Lung (tissue), 11 donors: ENCODE measurements at regions not wholly inside any gene's neighbourhood (a gene's known extent, or its start where the extent isn't known, plus 50 kb on each side); places are given as distances from the start of the nearest gene placed in this dataset.

Experiments
- ATAC-seq: fragments of 200-7000 bp; cut with Tn5 transposase; one replicate; pipeline ENCODE4 v1.9.1; 2020; ENCODE audit warnings: moderate number of reproducible peaks; ENCODE audit not compliant: insufficient read depth, low FRiP score
- DNase-seq, 3 donors: peaks; one replicate each; pipeline ENCODE4 v3.0.0-alpha.2; 2013 to 2017
- H3K27ac ChIP-seq, 2 donors: one replicate each; pipeline ENCODE4 v1.5.1; 2013; ENCODE audit warnings: mild to moderate bottlenecking in 2 of 2, moderate library complexity in 2 of 2, control low read depth in 1 of 2, inconsistent platforms in 1 of 2, low read depth in 1 of 2, low read length in 1 of 2
- H3K27me3 ChIP-seq, 3 donors: one replicate each; pipeline ENCODE4 v1.5.1; 2013; ENCODE audit warnings: low read length in 2 of 3; ENCODE audit not compliant: control insufficient read depth in 3 of 3, insufficient read depth in 3 of 3
- H3K36me3 ChIP-seq, 4 donors: one replicate each; pipeline ENCODE4 v1.5.1; 2013; ENCODE audit warnings: low read length in 4 of 4, mild to moderate bottlenecking in 1 of 4, moderate library complexity in 1 of 4; ENCODE audit not compliant: control insufficient read depth in 4 of 4, insufficient read depth in 4 of 4
- H3K4me1 ChIP-seq, 5 donors: one replicate each; pipeline ENCODE4 v1.5.1; 2013; ENCODE audit warnings: low read length in 5 of 5, mild to moderate bottlenecking in 2 of 5, moderate library complexity in 1 of 5; ENCODE audit not compliant: control insufficient read depth in 5 of 5, insufficient read depth in 5 of 5
- H3K4me3 ChIP-seq: one replicate; pipeline ENCODE4 v1.5.1; 2013; ENCODE audit warnings: mild to moderate bottlenecking, control low read depth, moderate library complexity
- H3K9ac ChIP-seq, 2 donors: one replicate each; pipeline ENCODE4 v1.5.1; 2013; ENCODE audit warnings: low read length in 2 of 2, control low read depth in 1 of 2; ENCODE audit not compliant: insufficient read depth in 1 of 2
- H3K9me3 ChIP-seq, 4 donors: one replicate each; pipeline ENCODE4 v1.5.1; 2013; ENCODE audit warnings: low read length in 3 of 4, mild to moderate bottlenecking in 1 of 4, moderate library complexity in 1 of 4; ENCODE audit not compliant: control insufficient read depth in 4 of 4, insufficient read depth in 3 of 4
- WGBS, 2 donors: extraction: QIAGEN DNeasy Blood & Tissue Kit; methylation state at CpG; one replicate each; pipeline ENCODE4 v1.1.7; 2013; 5-methylcytosine and 5-hydroxymethylcytosine counted together
- TF ChIP-seq, protein P1 (sequence below): IDR thresholded peaks from 2 replicates; pipeline ENCODE4 v1.5.1; 2012; ENCODE audit warnings: mild to moderate bottlenecking; ENCODE audit errors: control extremely low read depth, extremely low read depth
- donor health status: control.
- donor health status: control.
- donor health status: Bipolar disorder and iron deficiency.
- donor health status: healthy.
- donor health status: DM: yes; HTN: yes; CAD: no.

DNA sequence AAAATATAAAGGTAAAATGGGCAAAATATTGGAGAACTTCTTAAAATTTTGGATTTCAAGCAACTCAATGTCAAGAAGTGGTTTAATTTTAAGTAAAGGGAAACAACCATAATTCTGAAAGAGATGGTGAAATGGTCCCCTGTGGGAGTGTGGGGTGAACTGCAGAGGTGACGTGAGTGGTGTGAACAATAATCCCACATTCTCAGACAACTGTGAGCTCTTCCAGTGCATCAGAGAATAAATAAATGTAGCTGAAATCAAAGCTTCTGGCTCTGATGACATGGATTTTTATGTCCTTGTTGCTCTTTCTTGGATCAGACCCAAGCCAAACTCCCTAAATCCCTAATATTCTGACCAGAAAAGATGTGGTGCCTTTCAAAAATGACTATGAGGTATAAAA is 672.7 kb downstream of the ZEB2 start:
- whole genome bisulfite sequencing, 2 donors, result 81 to 87% methylated on average over 1 of the region's 1 CpG
- Histone ChIP-seq H3K36me3 (no peaks in the 10 kb centered on the region), H3K4me3 (no peak overlapping the region), H3K9ac (no peak overlapping the region), H3K27ac (no peak overlapping the region), H3K9me3 (peaks cover 0 to 1% (median 0%) of the 10 kb centered on the region in 4 donors), H3K27me3 (no peaks in the 10 kb centered on the region), H3K4me1 (no peaks in the 10 kb centered on the region)
- ATAC-seq (no peak), DNase-seq (no peak)
- TF ChIP-seq, protein P1, sequence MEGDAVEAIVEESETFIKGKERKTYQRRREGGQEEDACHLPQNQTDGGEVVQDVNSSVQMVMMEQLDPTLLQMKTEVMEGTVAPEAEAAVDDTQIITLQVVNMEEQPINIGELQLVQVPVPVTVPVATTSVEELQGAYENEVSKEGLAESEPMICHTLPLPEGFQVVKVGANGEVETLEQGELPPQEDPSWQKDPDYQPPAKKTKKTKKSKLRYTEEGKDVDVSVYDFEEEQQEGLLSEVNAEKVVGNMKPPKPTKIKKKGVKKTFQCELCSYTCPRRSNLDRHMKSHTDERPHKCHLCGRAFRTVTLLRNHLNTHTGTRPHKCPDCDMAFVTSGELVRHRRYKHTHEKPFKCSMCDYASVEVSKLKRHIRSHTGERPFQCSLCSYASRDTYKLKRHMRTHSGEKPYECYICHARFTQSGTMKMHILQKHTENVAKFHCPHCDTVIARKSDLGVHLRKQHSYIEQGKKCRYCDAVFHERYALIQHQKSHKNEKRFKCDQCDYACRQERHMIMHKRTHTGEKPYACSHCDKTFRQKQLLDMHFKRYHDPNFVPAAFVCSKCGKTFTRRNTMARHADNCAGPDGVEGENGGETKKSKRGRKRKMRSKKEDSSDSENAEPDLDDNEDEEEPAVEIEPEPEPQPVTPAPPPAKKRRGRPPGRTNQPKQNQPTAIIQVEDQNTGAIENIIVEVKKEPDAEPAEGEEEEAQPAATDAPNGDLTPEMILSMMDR, result no peak

GRCh38 chr2:143844986-143845385 is 674.9 kb downstream of the ZEB2 start:
- DNase-seq (no peak), ATAC-seq (no peak)

DNA sequence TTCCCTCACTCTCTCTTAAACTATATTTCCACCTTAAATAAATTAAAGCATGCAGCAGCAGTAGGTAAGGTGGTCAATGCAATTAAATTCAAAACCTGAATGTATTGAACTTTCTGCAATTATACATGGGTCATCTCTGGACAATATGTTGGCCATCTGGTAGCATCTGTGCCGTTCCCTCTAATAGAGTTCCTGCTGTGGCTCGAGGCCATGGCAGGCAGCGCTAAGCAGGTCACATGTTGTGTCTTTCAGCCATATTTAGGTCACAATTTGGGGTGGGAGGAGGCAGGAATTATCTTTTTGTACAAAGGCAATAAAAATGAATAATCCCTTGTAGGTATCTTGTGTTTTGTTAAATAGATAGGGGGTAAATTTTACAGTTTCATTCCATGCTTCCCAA is 676.2 kb downstream of the ZEB2 start:
- DNase-seq, result no peak

More at GRCh38 chr2:143844986-143845385, 674.9 kb downstream of the ZEB2 start:
- Histone ChIP-seq H3K27me3 (no peaks in the 10 kb centered on the region), H3K36me3 (no peaks in the 10 kb centered on the region), H3K9ac (no peak overlapping the region), H3K4me1 (peaks cover 0 to 3% (median 0%) of the 10 kb centered on the region in 5 donors), H3K4me3 (no peak overlapping the region), H3K27ac (no peak overlapping the region), H3K9me3 (peaks cover 0 to 4% (median under 1%) of the 10 kb centered on the region in 4 donors)
- TF ChIP-seq, protein P1, result no peak
- 92 to 98% methylated on average over 6 of the region's 6 CpGs for WGBS, 2 donors

More for the DNA sequence above, 676.2 kb downstream of the ZEB2 start:
- H3K9me3 ChIP-seq, result peaks cover 0 to 4% (median under 1%) of the 10 kb centered on the region in 4 donors
- no peak overlapping the region for H3K4me3 ChIP-seq
- H3K9ac ChIP-seq, result no peak overlapping the region
- H3K27ac ChIP-seq, result no peak overlapping the region
- no peak for ATAC-seq
- WGBS, 2 donors, result 90 to 96% methylated on average over 3 of the region's 3 CpGs
- H3K36me3 ChIP-seq, result no peaks in the 10 kb centered on the region
- TF ChIP-seq, protein P1, result no peak
- no peaks in the 10 kb centered on the region for H3K27me3 ChIP-seq
- H3K4me1 ChIP-seq, result peaks cover 0 to 10% (median 4%) of the 10 kb centered on the region in 5 donors
